HAP-1 (cell line): ENCODE measurements at regions not wholly inside any gene's neighbourhood (a gene's known extent, or its start where the extent isn't known, plus 50 kb on each side); places are given as distances from the start of the nearest gene placed in this dataset.

ENCODE experiments used
- DNase-seq, 2 experiments: peaks; one replicate each; pipeline ENCODE4 v3.0.0-alpha.2; 2016 to 2020; ENCODE audit warnings: low spot score in 2 of 2
- H3K27me3 ChIP-seq: fragments of 250-450 bp; sonication (Bioruptor Pico); 2 replicates; pipeline ENCODE4 v1.5.1; 2020; ENCODE audit warnings: low read depth, mild to moderate bottlenecking, moderate library complexity
- H3K36me3 ChIP-seq: fragments of 250-450 bp; sonication (Bioruptor Pico); replicated peaks from 2 replicates; pipeline ENCODE4 v1.5.1; 2020; ENCODE audit warnings: mild to moderate bottlenecking
- H3K4me1 ChIP-seq: fragments of 250-450 bp; sonication (Bioruptor Pico); 2 replicates; pipeline ENCODE4 v1.5.1; 2020; ENCODE audit warnings: mild to moderate bottlenecking
- H3K4me3 ChIP-seq: fragments of 250-450 bp; sonication (Bioruptor Pico); 2 replicates; pipeline ENCODE4 v1.5.1; 2020; ENCODE audit warnings: mild to moderate bottlenecking, moderate library complexity
- H3K9me3 ChIP-seq: fragments of 250-450 bp; sonication (Bioruptor Pico); 2 replicates; pipeline ENCODE4 v1.5.1; 2020; ENCODE audit warnings: mild to moderate bottlenecking, moderate library complexity
- in situ Hi-C: fragments of 300-500 bp; cut with MboI; formaldehyde crosslinking; loops from 3 replicates; pipeline ENCODE4 v1.14.3; 2020; ENCODE audit warnings: low sequenced_read_pairs, inconsistent platforms, mixed read lengths

GRCh38 chr11:70761094-70761907, 363.0 kb downstream of the CTTN start:
- H3K4me3 ChIP-seq, result no peak overlapping the region
- in situ Hi-C loops, result loop anchor here (5.0 kb wide), 1 partner anchor 289 kb away; no protein-coding TSS in a partner anchor
- H3K9me3 ChIP-seq, result no peaks in the 10 kb centered on the region
- no peaks in the 10 kb centered on the region for H3K27me3 ChIP-seq
- no peaks in the 10 kb centered on the region for H3K4me1 ChIP-seq
- DNase-seq, result peak in 1 of 2 experiments; percentile 30
- no peaks in the 10 kb centered on the region for H3K36me3 ChIP-seq

GRCh38 chr11:70761908-70762337, 363.6 kb downstream of the CTTN start:
- Histone ChIP-seq H3K36me3 (no peaks in the 10 kb centered on the region), H3K4me1 (no peaks in the 10 kb centered on the region), H3K9me3 (no peaks in the 10 kb centered on the region), H3K4me3 (no peak overlapping the region), H3K27me3 (no peaks in the 10 kb centered on the region)
- in situ Hi-C loops, result loop anchor here (5.0 kb wide), 1 partner anchor 290 kb away; no protein-coding TSS in a partner anchor
- DNase-seq, result no peak

GRCh38 chr11:70762810-70763209, 364.5 kb downstream of the CTTN start:
- Histone ChIP-seq H3K27me3 (no peaks in the 10 kb centered on the region), H3K4me3 (no peak overlapping the region), H3K4me1 (no peaks in the 10 kb centered on the region), H3K9me3 (no peaks in the 10 kb centered on the region), H3K36me3 (no peaks in the 10 kb centered on the region)
- DNase-seq, result no peak
- in situ Hi-C loops, result loop anchor here (5.0 kb wide), 1 partner anchor 291 kb away; no protein-coding TSS in a partner anchor

GRCh38 chr11:70763606-70764005, 365.3 kb downstream of the CTTN start:
- Histone ChIP-seq H3K27me3 (no peaks in the 10 kb centered on the region), H3K4me1 (no peaks in the 10 kb centered on the region), H3K4me3 (no peak overlapping the region), H3K9me3 (no peaks in the 10 kb centered on the region), H3K36me3 (no peaks in the 10 kb centered on the region)
- no peak for DNase-seq
- in situ Hi-C loops, result loop anchor here (5.0 kb wide), 1 partner anchor 291 kb away; no protein-coding TSS in a partner anchor

- H3K4me1 ChIP-seq, result no peaks in the 10 kb centered on the region
- in situ Hi-C loops, result loop anchor here (5.0 kb wide), 1 partner anchor 292 kb away; no protein-coding TSS in a partner anchor
- DNase-seq, result no peak
Observed at GRCh38 chr11:70764356-70764905, 366.1 kb downstream of the CTTN start.

GRCh38 chr11:70766901-70767300, 368.6 kb downstream of the CTTN start:
- Histone ChIP-seq H3K36me3 (no peaks in the 10 kb centered on the region), H3K27me3 (no peaks in the 10 kb centered on the region), H3K9me3 (no peaks in the 10 kb centered on the region), H3K4me3 (no peak overlapping the region), H3K4me1 (no peaks in the 10 kb centered on the region)
- no peak for DNase-seq
- in situ Hi-C loops, result no loop called here

More at GRCh38 chr11:70764356-70764905, 366.1 kb downstream of the CTTN start:
- Histone ChIP-seq H3K9me3 (no peaks in the 10 kb centered on the region), H3K36me3 (no peaks in the 10 kb centered on the region), H3K4me3 (no peak overlapping the region), H3K27me3 (no peaks in the 10 kb centered on the region)

GRCh38 chr11:70768346-70769095, 370.2 kb downstream of the CTTN start:
- no peak overlapping the region for H3K4me3 ChIP-seq
- in situ Hi-C loops, result no loop called here
- no peaks in the 10 kb centered on the region for H3K36me3 ChIP-seq
- DNase-seq, result no peak
- H3K27me3 ChIP-seq, result no peaks in the 10 kb centered on the region
- no peaks in the 10 kb centered on the region for H3K9me3 ChIP-seq
- no peaks in the 10 kb centered on the region for H3K4me1 ChIP-seq

GRCh38 chr11:70769106-70769505, 370.8 kb downstream of the CTTN start:
- DNase-seq, result no peak
- in situ Hi-C loops, result no loop called here
- Histone ChIP-seq H3K9me3 (no peaks in the 10 kb centered on the region), H3K4me3 (no peak overlapping the region), H3K27me3 (no peaks in the 10 kb centered on the region), H3K4me1 (no peaks in the 10 kb centered on the region), H3K36me3 (no peaks in the 10 kb centered on the region)

GRCh38 chr11:70769521-70769920, 371.2 kb downstream of the CTTN start:
- Histone ChIP-seq H3K4me1 (no peaks in the 10 kb centered on the region), H3K27me3 (no peaks in the 10 kb centered on the region), H3K4me3 (no peak overlapping the region), H3K36me3 (no peaks in the 10 kb centered on the region), H3K9me3 (no peaks in the 10 kb centered on the region)
- in situ Hi-C loops, result no loop called here
- no peak for DNase-seq

GRCh38 chr11:70771099-70771885, 373.0 kb downstream of the CTTN start:
- H3K4me3 ChIP-seq, result no peak overlapping the region

GRCh38 chr11:70772950-70773349, 374.6 kb downstream of the CTTN start:
- H3K27me3 ChIP-seq, result no peaks in the 10 kb centered on the region
- peak in 1 of 2 experiments; percentile 24 for DNase-seq

More at GRCh38 chr11:70771099-70771885, 373.0 kb downstream of the CTTN start:
- in situ Hi-C loops, result no loop called here
- H3K9me3 ChIP-seq, result no peaks in the 10 kb centered on the region
- H3K27me3 ChIP-seq, result no peaks in the 10 kb centered on the region
- no peaks in the 10 kb centered on the region for H3K36me3 ChIP-seq
- H3K4me1 ChIP-seq, result no peaks in the 10 kb centered on the region
- DNase-seq, result no peak

GRCh38 chr11:70775386-70776075, 377.2 kb downstream of the CTTN start:
- in situ Hi-C loops, result no loop called here
- Histone ChIP-seq H3K9me3 (no peaks in the 10 kb centered on the region), H3K36me3 (no peaks in the 10 kb centered on the region), H3K27me3 (no peaks in the 10 kb centered on the region), H3K4me3 (no peak overlapping the region), H3K4me1 (no peaks in the 10 kb centered on the region)
- no peak for DNase-seq

More at GRCh38 chr11:70772950-70773349, 374.6 kb downstream of the CTTN start:
- in situ Hi-C loops, result no loop called here
- Histone ChIP-seq H3K4me3 (no peak overlapping the region), H3K9me3 (no peaks in the 10 kb centered on the region), H3K4me1 (no peaks in the 10 kb centered on the region), H3K36me3 (no peaks in the 10 kb centered on the region)
